SU-DHL-6 (cell line): ENCODE measurements at regions not wholly inside any gene's neighbourhood (a gene's known extent, or its start where the extent isn't known, plus 50 kb on each side); places are given as distances from the start of the nearest gene placed in this dataset.

Experiments
- CTCF ChIP-seq: fragments of 200-600 bp; sonication (generic); IDR thresholded peaks from one replicate; pipeline ENCODE4 v1.5.1; 2017; ENCODE audit warnings: antibody characterized with exemption, mild to moderate bottlenecking, low read length, moderate library complexity; ENCODE audit not compliant: insufficient read depth, poor library complexity, severe bottlenecking
- EZH2phosphoT487 ChIP-seq: fragments of 200-600 bp; sonication (generic), shearing (Covaris generic); conservative IDR thresholded peaks from 2 replicates; pipeline ENCODE4 v1.6.1; 2018; ENCODE audit warnings: mild to moderate bottlenecking, antibody characterized with exemption, low read length, moderate library complexity, mixed read lengths

GRCh38 chr5:60084226-60084625 is 190.7 kb upstream of the PDE4D start:
- no peak for TF ChIP-seq CTCF
- TF ChIP-seq EZH2phosphoT487 = no peak
